T-helper 1 cell (primary cell): ENCODE measurements at regions not wholly inside any gene's neighbourhood (a gene's known extent, or its start where the extent isn't known, plus 50 kb on each side); places are given as distances from the start of the nearest gene placed in this dataset.

Experiments
- DNase-seq, 5 donors: peaks; one replicate each; pipeline ENCODE4 v3.0.0-alpha.2; 2012 to 2020

DNA sequence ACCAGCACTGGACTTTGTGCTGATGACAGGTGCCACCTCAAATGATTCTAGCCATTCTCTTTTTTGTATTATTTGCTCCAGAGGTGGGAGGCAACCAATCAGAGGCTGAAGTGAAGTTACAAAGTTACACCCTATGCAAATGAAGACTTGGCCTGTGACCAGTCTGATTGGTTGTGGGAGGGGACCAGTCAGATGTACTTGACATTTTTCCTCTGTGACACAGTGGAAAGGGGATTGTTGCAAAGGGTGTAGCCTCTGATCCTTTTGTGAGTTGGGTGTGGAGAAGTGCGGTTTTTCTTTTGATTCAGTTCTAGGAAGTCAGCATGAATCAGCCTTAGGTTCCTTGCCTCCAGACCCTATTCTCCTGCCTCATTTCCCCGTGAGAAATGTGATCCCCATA is 244.0 kb downstream of the ARL6IP6 start:
- DNase-seq = no peak

- no peak for DNase-seq
Observed at GRCh38 chr2:152961351-152961750, 242.9 kb downstream of the ARL6IP6 start.

DNA sequence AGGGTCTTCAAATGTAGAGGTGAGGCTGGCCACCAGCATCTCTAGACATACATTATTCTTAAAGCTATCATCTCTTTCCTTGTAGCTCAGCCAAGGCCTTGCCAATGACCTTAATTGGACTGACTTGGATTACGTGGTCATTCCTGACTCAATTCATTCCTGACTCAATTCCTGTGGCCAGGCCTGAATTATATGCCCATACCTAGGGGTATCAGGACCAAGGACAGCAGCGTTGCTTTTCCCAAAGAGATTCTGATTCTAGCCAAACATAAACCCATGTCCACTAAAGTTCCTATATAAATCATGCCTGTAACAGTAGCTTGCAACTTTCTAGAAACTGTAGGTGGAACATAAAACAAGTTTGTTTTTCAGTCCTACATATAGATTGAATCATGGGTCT is 231.7 kb downstream of the ARL6IP6 start:
- no peak for DNase-seq

GRCh38 chr2:152944099-152944498 is 225.7 kb downstream of the ARL6IP6 start:
- no peak for DNase-seq

GRCh38 chr2:152942940-152943440 is 224.6 kb downstream of the ARL6IP6 start:
- DNase-seq = no peak

DNA sequence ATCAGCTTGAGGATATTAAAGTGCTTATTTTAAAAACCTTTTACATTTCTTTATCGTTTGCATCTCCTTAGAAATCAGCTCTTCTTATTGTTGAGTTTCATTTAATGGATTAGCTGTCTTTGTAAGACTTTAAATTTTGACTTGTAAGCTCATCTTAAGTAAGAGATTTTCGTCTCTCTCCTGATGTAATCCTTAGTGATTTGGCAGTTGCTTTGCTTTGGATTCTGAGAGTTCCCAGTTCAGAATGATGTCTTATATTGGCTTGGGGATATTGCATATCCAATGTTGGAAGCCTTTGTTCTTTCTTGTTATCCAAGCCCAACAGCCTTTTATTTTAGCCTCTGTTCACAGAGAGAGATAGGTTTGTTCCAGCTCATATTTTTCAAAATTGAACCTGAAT is 212.1 kb downstream of the ARL6IP6 start:
- no peak for DNase-seq

- no peak for DNase-seq
Observed at GRCh38 chr2:152929628-152930027, 211.2 kb downstream of the ARL6IP6 start.

DNA sequence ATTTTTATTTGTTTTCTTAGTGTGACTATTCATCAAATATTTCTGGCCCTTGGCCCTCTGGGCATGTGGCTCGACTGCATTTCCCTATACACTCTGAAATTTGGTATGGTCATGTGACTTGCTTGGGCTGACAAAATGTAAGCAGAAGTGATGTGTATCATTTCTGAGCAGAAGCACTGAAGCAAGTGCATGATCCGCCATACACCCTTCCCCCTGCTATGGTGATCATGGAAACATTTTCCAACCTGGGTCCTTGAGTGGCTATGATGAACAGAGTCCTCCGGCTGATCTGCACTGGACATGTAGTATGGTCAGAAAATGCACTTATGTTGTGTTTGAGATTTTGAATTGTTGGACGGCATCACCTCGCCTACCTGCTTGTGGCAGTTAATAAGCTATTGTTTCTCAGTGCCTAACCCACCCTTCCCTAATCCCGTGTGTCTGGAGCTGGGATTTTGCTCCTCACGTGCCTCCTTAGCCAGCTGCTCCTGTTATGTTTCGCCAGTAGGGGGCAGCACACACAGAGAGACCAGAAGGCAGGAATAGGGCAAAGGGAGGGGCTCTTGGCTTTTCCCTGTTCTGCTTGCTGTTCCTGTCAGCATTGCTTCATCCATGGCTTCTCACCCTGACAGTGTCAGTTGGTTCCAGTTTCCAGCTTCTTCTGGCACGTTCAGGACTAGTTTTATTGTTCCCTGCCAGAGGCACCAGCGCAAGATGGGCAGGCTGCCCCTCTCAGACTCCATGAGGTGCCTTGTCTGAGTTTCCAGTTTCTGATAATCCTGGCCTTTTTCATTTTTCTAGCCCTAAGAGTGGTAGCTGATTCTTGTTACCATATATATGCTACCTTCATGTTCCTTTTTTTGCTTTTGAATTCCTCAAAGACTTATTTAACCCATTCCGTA is 207.4 kb downstream of the ARL6IP6 start:
- DNase-seq = peak in 2 of 5 donors; percentile 9 to 29

- DNase-seq = no peak
Observed at GRCh38 chr2:152924722-152925121, 206.3 kb downstream of the ARL6IP6 start.

DNA sequence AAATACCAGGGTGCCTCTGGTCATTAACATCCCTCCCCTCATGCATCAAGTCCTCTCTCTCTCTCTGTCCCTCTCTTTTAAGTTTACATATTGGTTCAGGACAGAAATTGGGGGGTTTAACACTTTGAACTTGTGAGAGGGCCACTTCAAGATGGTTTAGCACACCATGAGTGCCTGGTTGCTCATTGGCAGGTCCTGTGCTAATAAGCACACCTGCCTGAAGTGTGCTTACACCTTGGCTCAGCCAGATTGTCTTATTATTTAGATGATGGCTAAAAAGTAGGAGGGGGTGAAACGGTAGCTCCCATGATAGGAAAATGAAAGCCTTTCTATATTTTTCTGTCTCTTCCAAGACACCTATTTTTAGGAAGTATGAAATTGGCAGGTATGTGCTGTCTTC is 205.8 kb downstream of the ARL6IP6 start:
- no peak for DNase-seq

DNA sequence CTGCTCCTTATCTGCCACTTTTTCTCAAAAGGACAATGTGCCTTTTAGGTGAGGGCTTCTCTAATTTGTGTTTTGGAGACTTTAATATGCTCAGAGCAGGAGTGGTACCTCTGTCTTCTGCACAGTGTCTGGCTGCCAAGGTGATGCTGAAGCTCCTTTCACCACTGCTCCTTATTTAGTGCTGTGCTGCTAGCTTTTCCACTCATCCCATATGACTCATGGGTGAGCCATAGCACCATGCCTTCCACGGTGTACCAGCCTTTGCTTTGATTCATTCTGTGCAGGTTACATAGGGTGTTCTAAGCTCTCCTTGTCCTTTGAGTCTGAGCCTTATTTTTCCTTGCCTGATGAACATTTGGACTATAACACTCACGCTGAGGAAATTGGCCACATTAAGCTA is 202.4 kb downstream of the ARL6IP6 start:
- no peak for DNase-seq

- DNase-seq = no peak
Observed at GRCh38 chr2:152910970-152911369, 192.6 kb downstream of the ARL6IP6 start.

- no peak for DNase-seq
Observed at GRCh38 chr2:152907046-152907445, 188.6 kb downstream of the ARL6IP6 start.

DNA sequence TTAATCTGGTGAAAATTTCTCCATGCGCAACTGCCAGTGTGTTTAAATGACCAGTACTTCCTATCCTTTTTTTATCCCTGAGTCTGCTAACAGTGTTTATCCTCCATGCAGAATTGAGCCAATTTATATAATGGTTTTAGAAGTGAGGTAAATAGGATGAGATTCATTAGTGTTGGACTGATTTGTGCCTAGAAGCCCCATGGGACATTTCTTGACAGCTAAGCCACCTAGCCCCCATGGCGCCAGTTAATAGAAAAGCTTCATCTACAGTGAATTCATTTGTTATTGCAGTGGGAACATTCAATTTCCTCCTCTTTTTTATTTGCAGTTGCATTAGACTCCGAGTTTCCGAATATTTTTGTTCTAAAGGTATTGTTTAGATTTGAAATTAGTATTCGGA is 175.6 kb downstream of the ARL6IP6 start:
- no peak for DNase-seq

- no peak for DNase-seq
Observed at GRCh38 chr2:152890736-152891135, 172.3 kb downstream of the ARL6IP6 start.

GRCh38 chr2:152883951-152884487 is 165.6 kb downstream of the ARL6IP6 start:
- DNase-seq = no peak

DNA sequence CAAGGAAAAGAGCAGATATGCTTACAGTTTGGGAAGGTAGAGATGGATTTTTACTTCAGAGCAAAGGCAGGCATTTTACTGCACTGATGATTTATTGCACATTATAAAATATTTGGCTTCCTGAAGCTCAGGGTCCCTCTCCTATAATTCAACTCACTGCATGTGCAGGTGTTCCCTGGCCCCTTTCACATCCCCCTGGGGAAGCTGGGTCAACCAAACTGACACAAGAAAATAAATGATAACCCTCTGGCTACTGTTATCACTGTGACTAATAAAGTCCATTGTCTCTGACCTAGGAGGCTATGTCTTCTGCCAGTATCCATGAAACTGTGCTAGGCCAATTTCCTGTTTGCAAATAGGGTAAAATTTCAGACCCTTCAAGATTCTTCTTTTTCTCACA is 163.1 kb downstream of the ARL6IP6 start:
- DNase-seq = no peak

- no peak for DNase-seq
Observed at GRCh38 chr2:152879275-152879674, 160.9 kb downstream of the ARL6IP6 start.

DNA sequence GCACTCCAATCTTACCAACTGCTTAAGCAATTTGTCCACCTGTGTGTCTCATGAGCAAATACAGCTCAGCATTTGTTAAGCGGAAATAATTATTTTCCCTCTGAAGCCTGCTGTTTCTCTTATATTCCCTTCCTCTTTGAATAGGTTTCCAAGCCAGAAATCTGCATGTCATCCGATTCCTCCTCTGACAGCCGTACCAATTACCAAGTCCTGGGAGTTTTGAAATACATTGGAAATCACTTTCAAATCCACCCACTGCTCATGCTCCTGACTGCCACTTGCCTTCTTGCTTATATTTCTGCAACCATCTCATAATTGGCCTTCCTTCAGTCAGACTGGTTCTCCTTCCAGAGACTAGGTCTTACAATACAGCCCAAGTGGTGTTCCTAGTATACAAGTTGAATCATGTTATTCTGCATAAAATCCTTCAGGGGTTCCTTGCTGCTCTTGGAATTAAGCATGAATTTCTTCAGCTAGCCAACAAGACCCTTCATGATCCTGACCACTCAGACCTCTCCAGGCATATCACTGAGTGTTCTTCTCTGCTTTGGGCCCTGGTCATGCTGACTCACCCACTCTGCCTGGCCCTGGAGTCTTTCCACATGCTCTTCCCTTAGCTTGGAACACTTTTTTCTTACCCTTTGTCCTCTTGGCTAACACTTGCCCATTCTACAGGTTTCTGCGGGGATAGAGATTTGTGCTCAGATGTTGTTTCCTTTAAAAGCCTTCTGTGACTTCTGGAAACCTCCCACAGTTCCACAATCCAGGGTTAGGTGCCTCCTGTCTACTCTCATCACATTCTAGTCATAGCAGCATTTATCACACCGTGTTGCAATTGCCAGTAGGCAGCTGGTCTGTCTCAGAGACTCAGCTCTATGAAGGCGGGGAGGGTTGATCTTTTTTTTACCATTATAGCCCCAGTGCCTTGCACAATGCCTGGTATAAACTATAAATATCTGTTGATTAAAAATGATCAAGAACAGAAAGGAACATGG is 157.6 kb downstream of the ARL6IP6 start:
- no peak for DNase-seq

GRCh38 chr2:152874955-152875354 is 156.5 kb downstream of the ARL6IP6 start:
- no peak for DNase-seq

GRCh38 chr2:152870239-152870638 is 151.8 kb downstream of the ARL6IP6 start:
- DNase-seq = no peak

- DNase-seq = no peak
Observed at GRCh38 chr2:152867397-152867796, 149.0 kb downstream of the ARL6IP6 start.

GRCh38 chr2:152864601-152865149 is 146.3 kb downstream of the ARL6IP6 start:
- DNase-seq = no peak
